ENCODE measurements at regions not wholly inside any gene's neighbourhood (a gene's known extent, or its start where the extent isn't known, plus 50 kb on each side); places are given as distances from the start of the nearest gene placed in this dataset.

DNA sequence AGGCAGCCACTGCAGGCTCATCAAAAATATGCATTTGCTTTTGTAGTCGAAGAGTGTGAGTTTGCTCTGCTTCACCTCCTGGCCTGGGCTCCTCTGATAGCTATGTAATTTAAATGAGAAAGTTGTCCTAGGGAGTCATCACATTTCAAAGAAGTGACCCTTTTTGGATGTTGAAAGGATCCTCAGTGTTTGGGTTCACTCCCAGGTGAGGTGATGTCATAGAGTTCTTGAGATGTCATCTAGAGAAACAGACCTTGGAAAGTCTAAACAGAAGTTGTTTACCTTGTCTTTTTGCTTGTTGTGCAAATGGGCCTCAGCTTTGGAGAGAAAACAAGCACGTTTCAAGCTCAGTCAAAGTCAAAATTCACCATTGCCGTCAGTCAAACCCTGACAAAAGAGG, 92.0 kb upstream of the BARHL2 start:
- H3K27me3 ChIP-seq (ENCODE audit: insufficient read depth, low read depth, low read length) = no peaks in the 10 kb centered on the region
- H3K9ac ChIP-seq (ENCODE audit: low read length) = no peak overlapping the region
- H4K20me1 ChIP-seq (ENCODE audit: insufficient read depth) = no peaks in the 10 kb centered on the region
- TF ChIP-seq CTCF (IDR thresholded peaks at IDR 0.05; ENCODE audit: poor library complexity, severe bottlenecking) (no peak), POLR2AphosphoS5 (IDR thresholded peaks at IDR 0.05) (no peak), REST (IDR thresholded peaks at IDR 0.05; ENCODE audit: borderline replicate concordance) (no peak), MXI1 (conservative IDR thresholded peaks at IDR 0.05; ENCODE audit: poor library complexity, severe bottlenecking) (no peak), TAF1 (IDR thresholded peaks at IDR 0.05; ENCODE audit: low read depth) (no peak), EP300 (conservative IDR thresholded peaks at IDR 0.05; ENCODE audit: poor library complexity, severe bottlenecking) (no peak), SMC3 (conservative IDR thresholded peaks at IDR 0.05; ENCODE audit: poor library complexity) (no peak), EZH2 (IDR thresholded peaks at IDR 0.05; ENCODE audit: borderline replicate concordance, insufficient read depth, low read length, poor library complexity, severe bottlenecking) (no peak), RAD21 (conservative IDR thresholded peaks at IDR 0.05) (no peak)
- H3K4me3 ChIP-seq (ENCODE audit: low read length) = no peak overlapping the region
- H3K36me3 ChIP-seq (ENCODE audit: insufficient read depth, low read length) = no peaks in the 10 kb centered on the region
- no peaks in the 10 kb centered on the region for H3K79me2 ChIP-seq (replicated peaks; ENCODE audit: insufficient read depth, low read length)
- no peak overlapping the region for H3K4me2 ChIP-seq (ENCODE audit: low read length)
- no peak overlapping the region for H3K27ac ChIP-seq (ENCODE audit: low read length)
- no peaks in the 10 kb centered on the region for H3K9me2 ChIP-seq (ENCODE audit: insufficient read depth, low read length)
- no peaks in the 10 kb centered on the region for H3K9me3 ChIP-seq (ENCODE audit: low read length)
- no peak overlapping the region for H2AFZ ChIP-seq (ENCODE audit: low read depth, low read length)
- no peaks in the 10 kb centered on the region for H3F3A ChIP-seq (ENCODE audit: insufficient read depth, low read length, poor library complexity, severe bottlenecking)

DNA sequence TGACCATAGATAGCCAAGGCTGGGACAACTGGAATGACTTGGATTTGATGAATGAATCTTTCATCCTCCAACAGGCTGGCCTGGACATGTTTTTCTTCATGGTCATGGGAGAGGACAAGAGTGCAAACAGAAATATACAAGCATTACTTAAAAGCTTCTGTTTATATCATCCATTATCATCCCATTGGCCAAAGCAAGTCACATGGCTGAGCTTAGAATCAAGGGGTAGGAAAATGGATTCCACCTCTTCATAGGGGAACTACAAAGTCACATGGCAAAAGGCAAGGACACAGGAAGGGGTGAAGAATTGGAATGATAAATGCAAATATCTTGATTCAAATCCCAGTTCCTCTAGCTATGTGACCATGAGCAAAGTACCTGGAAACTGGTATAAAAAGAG, 90.2 kb upstream of the BARHL2 start:
- H3K4me3 ChIP-seq (ENCODE audit: low read length) = no peak overlapping the region
- no peaks in the 10 kb centered on the region for H4K20me1 ChIP-seq (ENCODE audit: insufficient read depth)
- H3K36me3 ChIP-seq (ENCODE audit: insufficient read depth, low read length) = no peaks in the 10 kb centered on the region
- no peaks in the 10 kb centered on the region for H3F3A ChIP-seq (ENCODE audit: insufficient read depth, low read length, poor library complexity, severe bottlenecking)
- H3K9me2 ChIP-seq (ENCODE audit: insufficient read depth, low read length) = no peaks in the 10 kb centered on the region
- no peaks in the 10 kb centered on the region for H3K27me3 ChIP-seq (ENCODE audit: insufficient read depth, low read depth, low read length)
- no peaks in the 10 kb centered on the region for H3K9me3 ChIP-seq (ENCODE audit: low read length)
- H3K79me2 ChIP-seq (replicated peaks; ENCODE audit: insufficient read depth, low read length) = no peaks in the 10 kb centered on the region
- H3K4me2 ChIP-seq (ENCODE audit: low read length) = no peak overlapping the region
- no peak overlapping the region for H2AFZ ChIP-seq (ENCODE audit: low read depth, low read length)
- no peak overlapping the region for H3K9ac ChIP-seq (ENCODE audit: low read length)
- no peak for TF ChIP-seq CTCF (IDR thresholded peaks at IDR 0.05; ENCODE audit: poor library complexity, severe bottlenecking)
- no peak for TF ChIP-seq EP300 (conservative IDR thresholded peaks at IDR 0.05; ENCODE audit: poor library complexity, severe bottlenecking)
- no peak for TF ChIP-seq REST (IDR thresholded peaks at IDR 0.05; ENCODE audit: borderline replicate concordance)
- TF ChIP-seq SMC3 (conservative IDR thresholded peaks at IDR 0.05; ENCODE audit: poor library complexity) = no peak
- no peak for TF ChIP-seq EZH2 (IDR thresholded peaks at IDR 0.05; ENCODE audit: borderline replicate concordance, insufficient read depth, low read length, poor library complexity, severe bottlenecking)
- TF ChIP-seq MXI1 (conservative IDR thresholded peaks at IDR 0.05; ENCODE audit: poor library complexity, severe bottlenecking) = no peak
- TF ChIP-seq POLR2AphosphoS5 (IDR thresholded peaks at IDR 0.05) = no peak
- TF ChIP-seq TAF1 (IDR thresholded peaks at IDR 0.05; ENCODE audit: low read depth) = no peak
- TF ChIP-seq RAD21 (conservative IDR thresholded peaks at IDR 0.05) = no peak
- H3K27ac ChIP-seq (ENCODE audit: low read length) = no peak overlapping the region

Data from neural cell (in vitro differentiated cells).